ENCODE measurements at regions not wholly inside any gene's neighbourhood (a gene's known extent, or its start where the extent isn't known, plus 50 kb on each side); places are given as distances from the start of the nearest gene placed in this dataset.

DNA sequence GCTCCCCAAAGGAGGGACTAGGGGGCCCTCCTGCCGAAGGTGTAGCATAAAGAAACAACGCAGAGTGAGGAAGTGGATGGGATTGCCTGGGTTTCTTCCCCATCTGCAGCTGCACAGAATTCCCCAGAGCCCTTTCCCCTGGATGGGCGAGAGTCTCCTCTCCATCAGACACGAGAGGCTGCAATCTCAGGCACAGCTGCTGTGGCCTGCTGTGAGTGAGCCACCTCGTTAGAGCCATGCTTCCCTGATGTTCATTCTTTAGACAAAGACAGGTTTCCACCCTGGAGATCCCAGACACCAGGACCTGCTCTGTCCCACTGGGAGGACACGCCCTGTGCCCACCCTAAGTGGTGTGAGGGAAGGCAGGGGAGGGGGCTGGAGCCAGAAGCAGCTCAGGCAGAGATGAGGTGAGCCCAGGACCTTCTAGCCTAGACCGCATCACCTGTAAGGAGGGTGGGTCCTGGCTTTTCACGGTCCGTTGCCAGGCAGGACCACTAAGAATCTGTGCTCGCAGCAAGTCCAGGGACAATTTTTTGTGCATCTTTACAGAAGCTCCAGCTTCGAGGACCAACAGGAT, 268.6 kb upstream of the TCERG1L start:
- TF ChIP-seq, protein P1, sequence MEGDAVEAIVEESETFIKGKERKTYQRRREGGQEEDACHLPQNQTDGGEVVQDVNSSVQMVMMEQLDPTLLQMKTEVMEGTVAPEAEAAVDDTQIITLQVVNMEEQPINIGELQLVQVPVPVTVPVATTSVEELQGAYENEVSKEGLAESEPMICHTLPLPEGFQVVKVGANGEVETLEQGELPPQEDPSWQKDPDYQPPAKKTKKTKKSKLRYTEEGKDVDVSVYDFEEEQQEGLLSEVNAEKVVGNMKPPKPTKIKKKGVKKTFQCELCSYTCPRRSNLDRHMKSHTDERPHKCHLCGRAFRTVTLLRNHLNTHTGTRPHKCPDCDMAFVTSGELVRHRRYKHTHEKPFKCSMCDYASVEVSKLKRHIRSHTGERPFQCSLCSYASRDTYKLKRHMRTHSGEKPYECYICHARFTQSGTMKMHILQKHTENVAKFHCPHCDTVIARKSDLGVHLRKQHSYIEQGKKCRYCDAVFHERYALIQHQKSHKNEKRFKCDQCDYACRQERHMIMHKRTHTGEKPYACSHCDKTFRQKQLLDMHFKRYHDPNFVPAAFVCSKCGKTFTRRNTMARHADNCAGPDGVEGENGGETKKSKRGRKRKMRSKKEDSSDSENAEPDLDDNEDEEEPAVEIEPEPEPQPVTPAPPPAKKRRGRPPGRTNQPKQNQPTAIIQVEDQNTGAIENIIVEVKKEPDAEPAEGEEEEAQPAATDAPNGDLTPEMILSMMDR (IDR thresholded peaks at IDR 0.05; ENCODE audit: extremely low read depth in 1 of 2, insufficient read depth in 1 of 2, low read depth in 1 of 2, low read length in 2 of 2): no peak
- TF ChIP-seq EZH2 (IDR thresholded peaks at IDR 0.05; ENCODE audit: borderline replicate concordance, low read depth, low read length, severe bottlenecking): no peak
